DMS79 (cell line): ENCODE measurements at regions not wholly inside any gene's neighbourhood (a gene's known extent, or its start where the extent isn't known, plus 50 kb on each side); places are given as distances from the start of the nearest gene placed in this dataset.
A peak's percentile ranks its signal among the peaks of the same experiment; 100 is the strongest.

Experiments
- DNase-seq: peaks from one replicate; lab custom pipeline; 2025; lab: John Stamatoyannopoulos, UW

DNA sequence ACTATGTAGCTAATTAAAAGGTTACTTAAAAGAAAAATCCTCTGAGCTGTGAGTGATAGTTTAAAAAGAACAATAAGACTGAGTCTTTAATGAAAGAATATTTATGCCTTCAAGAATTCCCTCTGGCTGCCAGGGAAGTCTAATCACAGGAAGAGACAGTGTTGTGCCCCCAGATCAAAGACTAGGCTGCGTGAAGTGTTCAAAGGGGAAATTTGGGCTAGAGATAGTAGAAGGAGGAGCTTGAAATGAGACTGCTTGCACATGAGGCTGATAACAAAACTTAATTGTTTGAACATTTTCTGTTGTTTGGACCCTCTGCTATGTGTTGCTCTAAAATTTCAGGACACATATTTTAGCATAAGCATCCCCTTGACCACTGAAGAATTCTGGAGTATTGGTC is 99.7 kb upstream of the MTNR1B start:
- DNase-seq, result no peak

- DNase-seq, result peak; percentile 25
Measured at GRCh38 chr11:92870196-92870832, 99.1 kb upstream of the MTNR1B start.

- no peak for DNase-seq
Measured at GRCh38 chr11:92873551-92873950, 95.9 kb upstream of the MTNR1B start.

GRCh38 chr11:92875473-92875872 is 94.0 kb upstream of the MTNR1B start:
- no peak for DNase-seq

DNA sequence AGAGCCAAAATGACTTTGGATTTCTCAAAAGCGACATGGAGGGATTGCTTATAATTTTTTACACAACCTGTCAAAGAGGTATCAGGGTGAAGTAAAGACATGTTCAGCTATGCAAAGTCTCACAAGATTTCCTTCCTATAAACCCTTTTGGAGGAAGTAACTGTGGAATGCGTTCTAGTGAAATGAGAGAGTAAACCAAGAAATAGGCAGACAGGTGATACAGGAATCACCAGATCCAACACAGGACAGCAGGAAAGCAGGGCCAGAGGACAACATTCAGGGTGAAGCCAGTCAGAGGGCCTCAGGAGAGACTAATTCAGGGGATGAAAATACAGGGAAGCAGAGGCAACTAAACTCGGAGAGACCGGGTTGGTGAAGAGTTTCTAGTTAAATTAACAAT is 90.4 kb upstream of the MTNR1B start:
- no peak for DNase-seq

- no peak for DNase-seq
Measured at GRCh38 chr11:92880381-92880780, 89.1 kb upstream of the MTNR1B start.

- no peak for DNase-seq
Measured at GRCh38 chr11:92881940-92882450, 87.5 kb upstream of the MTNR1B start.

- no peak for DNase-seq
Measured at GRCh38 chr11:92882828-92883611, 86.4 kb upstream of the MTNR1B start.

DNA sequence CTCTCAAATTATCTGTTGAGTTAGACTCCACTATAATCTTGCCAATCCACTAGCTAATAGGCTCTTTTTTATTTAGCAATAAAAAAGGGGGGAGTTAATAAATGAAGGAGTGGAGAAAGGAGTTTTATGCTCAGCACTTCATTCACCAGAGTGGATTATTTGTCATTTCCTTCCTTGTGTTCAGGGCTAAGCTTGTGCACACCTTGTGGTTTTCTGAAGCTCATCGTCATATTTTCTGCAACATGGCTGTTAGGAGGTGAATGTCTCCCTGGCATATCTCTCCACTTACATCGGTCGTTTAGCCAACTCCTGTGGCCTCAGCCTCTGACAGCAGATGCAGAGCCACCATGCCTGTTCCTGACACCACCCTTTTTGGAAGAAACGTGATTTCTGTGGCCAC is 83.9 kb upstream of the MTNR1B start:
- DNase-seq, result no peak

GRCh38 chr11:92886243-92886905 is 83.1 kb upstream of the MTNR1B start:
- DNase-seq, result peak; percentile 59

DNA sequence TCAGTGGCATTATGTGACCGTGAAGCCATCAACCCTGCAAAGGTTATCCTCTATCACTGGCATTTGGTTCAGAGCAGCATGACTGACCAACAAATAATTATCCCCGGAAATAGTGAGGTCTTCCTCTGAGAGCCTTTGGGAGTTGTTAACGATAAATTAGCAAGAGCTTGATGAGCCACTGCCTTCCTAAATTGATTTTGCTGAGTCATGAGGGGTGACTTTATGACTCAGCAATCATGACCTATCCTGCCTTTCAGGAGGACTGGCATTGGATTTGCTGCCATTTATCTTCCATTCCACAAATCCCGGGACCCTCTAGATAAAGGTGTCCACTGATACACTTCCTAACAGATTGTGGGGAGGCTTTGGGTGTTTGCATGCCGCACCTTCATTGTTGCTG is 80.8 kb upstream of the MTNR1B start:
- no peak for DNase-seq

- no peak for DNase-seq
Measured at GRCh38 chr11:92890846-92891245, 78.6 kb upstream of the MTNR1B start.

GRCh38 chr11:92892802-92893684 is 76.4 kb upstream of the MTNR1B start:
- no peak for DNase-seq

DNA sequence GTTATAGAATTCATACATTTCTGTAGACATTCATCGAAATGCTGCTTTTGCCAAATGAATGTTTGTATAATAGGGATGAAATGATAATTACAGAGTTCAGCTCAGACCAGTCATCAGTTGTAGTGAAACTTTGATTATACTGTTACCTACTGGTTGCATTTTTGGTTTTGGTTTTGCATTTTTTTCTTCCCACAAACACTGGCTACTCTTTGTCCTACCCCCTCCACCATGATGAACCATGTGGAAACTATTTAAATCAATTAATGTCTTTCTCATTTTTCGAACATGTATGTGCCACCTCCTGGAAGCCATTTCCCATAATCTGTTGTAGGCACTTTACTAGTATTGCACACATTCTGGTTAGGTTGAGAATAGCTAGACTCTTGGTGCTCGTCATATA is 75.3 kb upstream of the MTNR1B start:
- DNase-seq, result no peak

DNA sequence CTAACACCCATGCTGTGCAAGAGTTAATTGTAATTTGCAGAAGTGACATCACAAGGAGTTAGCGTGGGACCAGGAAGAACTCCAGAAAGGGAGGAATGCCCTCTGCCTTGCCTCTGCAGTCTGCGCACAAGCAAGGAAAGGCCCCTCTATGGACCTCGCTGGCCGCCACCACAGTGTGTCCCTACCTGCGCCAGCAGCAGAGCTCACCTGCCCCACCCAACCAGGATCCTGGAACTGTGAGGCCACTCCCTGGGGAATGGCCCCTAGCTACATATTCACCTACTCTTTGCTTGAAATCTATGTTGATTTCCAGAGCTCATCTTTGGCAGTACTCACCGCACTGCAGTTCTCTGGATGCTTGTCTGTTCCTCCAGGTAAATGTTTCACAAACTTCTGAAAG is 72.0 kb upstream of the MTNR1B start:
- DNase-seq, result no peak

- no peak for DNase-seq
Measured at GRCh38 chr11:92902417-92902816, 67.0 kb upstream of the MTNR1B start.

DNA sequence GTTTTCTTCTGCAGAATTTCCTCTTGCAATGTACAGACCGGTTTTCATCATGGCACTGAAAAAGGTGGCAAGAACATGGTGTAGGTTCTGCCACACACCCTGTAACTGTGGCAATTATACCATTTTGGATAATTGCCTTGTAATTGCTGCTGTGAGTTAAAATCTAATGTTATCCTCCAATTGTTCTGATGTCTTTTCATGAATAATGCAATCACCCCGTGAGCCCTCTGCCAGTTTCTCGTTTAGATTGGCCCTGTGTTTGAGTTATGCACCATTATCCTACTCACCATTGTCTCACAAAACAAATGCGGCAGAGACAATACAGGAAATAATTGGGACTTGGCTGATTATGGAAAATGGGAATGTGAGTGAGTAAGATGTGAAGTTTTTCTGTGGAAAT is 61.8 kb upstream of the MTNR1B start:
- no peak for DNase-seq

DNA sequence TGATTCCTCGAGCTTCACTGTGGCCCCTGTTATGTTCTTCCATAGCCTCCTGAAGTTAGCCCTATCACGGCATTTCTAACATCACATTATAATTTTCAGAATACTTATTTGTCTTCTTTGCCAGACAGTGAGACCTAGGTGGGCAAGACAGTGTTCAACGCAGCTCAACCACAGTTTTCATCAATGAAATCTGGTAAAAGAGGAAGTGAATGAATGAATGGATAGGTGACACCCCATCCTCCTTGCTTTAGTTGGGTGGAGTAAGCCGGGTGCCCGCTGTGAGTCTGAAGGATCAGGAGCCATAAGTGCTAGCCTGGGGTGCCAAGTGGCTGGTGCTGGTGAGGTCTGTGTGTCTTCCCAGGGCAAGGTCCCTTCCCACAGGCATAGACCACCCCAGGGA is 60.2 kb upstream of the MTNR1B start:
- DNase-seq, result no peak

DNA sequence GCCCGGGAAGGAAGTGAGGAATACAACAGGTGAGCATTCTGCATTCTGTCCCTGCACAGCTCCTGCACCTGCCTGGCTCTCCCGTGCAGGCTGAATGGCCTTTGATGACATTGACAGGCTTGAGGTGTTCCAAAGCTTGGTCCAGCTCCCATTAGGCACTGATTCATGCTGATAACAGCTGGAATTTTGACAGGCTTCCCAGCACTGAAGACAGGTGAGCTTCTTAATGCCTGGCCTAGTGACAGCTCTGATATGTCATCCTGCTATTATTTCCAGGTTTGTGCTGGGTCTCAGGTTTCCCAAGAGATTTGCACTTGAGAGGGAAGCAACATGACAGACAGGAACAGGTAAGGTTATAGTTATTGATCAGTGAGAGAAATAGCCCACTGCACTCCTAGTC is 58.0 kb upstream of the MTNR1B start:
- no peak for DNase-seq

- no peak for DNase-seq
Measured at GRCh38 chr11:92915551-92915950, 53.9 kb upstream of the MTNR1B start.

DNA sequence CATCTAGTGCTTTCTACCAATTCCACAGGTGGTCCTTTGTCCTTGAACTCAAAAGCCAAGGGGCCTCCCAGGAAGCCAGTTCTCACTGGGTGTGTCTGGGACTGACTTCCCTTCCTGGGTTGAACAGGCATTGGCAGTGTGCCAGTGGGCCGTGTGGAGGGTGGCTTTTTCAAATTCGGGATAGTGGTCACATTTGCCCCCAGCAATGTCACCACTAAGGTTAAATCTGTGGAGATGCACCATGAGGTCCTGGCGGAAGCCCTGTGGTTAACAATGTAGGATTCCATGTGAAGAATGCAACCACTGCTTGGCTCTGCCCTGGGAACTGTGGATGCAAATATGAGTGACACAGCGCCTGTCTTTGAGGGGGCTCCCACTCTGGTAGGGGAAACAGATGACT is 53.2 kb upstream of the MTNR1B start:
- DNase-seq, result no peak

DNA sequence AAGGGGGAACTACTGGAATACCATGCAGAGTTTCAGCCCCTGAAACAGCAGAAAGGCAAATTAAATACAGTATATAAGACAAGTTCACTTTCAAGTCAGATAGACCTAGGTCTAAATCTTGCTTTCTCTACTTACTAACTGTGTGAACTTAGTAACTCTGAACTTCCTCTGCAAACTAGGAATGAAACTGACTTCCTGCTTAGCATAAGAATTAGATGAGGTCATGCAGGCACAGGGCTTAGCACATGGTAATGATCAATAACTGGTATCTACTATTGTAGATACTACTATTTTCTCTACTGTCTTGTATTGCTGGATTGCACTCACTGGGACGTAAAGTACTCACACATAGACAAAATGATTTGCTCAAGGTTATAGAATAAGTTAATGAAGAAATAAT is 51.5 kb upstream of the MTNR1B start:
- DNase-seq, result no peak
